ENCODE measurements at regions not wholly inside any gene's neighbourhood (a gene's known extent, or its start where the extent isn't known, plus 50 kb on each side); places are given as distances from the start of the nearest gene placed in this dataset.

- TF ChIP-seq EZH2 (IDR thresholded peaks at IDR 0.05; ENCODE audit: borderline replicate concordance, insufficient read depth, low read length, poor library complexity, severe bottlenecking) (no peak), SMC3 (conservative IDR thresholded peaks at IDR 0.05; ENCODE audit: poor library complexity) (no peak), TAF1 (IDR thresholded peaks at IDR 0.05; ENCODE audit: low read depth) (no peak), POLR2AphosphoS5 (IDR thresholded peaks at IDR 0.05) (no peak), RAD21 (conservative IDR thresholded peaks at IDR 0.05) (no peak), MXI1 (conservative IDR thresholded peaks at IDR 0.05; ENCODE audit: poor library complexity, severe bottlenecking) (no peak), EP300 (conservative IDR thresholded peaks at IDR 0.05; ENCODE audit: poor library complexity, severe bottlenecking) (no peak)
- TF ChIP-seq, protein P1, sequence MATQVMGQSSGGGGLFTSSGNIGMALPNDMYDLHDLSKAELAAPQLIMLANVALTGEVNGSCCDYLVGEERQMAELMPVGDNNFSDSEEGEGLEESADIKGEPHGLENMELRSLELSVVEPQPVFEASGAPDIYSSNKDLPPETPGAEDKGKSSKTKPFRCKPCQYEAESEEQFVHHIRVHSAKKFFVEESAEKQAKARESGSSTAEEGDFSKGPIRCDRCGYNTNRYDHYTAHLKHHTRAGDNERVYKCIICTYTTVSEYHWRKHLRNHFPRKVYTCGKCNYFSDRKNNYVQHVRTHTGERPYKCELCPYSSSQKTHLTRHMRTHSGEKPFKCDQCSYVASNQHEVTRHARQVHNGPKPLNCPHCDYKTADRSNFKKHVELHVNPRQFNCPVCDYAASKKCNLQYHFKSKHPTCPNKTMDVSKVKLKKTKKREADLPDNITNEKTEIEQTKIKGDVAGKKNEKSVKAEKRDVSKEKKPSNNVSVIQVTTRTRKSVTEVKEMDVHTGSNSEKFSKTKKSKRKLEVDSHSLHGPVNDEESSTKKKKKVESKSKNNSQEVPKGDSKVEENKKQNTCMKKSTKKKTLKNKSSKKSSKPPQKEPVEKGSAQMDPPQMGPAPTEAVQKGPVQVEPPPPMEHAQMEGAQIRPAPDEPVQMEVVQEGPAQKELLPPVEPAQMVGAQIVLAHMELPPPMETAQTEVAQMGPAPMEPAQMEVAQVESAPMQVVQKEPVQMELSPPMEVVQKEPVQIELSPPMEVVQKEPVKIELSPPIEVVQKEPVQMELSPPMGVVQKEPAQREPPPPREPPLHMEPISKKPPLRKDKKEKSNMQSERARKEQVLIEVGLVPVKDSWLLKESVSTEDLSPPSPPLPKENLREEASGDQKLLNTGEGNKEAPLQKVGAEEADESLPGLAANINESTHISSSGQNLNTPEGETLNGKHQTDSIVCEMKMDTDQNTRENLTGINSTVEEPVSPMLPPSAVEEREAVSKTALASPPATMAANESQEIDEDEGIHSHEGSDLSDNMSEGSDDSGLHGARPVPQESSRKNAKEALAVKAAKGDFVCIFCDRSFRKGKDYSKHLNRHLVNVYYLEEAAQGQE (IDR thresholded peaks at IDR 0.05; ENCODE audit: borderline replicate concordance) = no peak
- TF ChIP-seq, protein P2, sequence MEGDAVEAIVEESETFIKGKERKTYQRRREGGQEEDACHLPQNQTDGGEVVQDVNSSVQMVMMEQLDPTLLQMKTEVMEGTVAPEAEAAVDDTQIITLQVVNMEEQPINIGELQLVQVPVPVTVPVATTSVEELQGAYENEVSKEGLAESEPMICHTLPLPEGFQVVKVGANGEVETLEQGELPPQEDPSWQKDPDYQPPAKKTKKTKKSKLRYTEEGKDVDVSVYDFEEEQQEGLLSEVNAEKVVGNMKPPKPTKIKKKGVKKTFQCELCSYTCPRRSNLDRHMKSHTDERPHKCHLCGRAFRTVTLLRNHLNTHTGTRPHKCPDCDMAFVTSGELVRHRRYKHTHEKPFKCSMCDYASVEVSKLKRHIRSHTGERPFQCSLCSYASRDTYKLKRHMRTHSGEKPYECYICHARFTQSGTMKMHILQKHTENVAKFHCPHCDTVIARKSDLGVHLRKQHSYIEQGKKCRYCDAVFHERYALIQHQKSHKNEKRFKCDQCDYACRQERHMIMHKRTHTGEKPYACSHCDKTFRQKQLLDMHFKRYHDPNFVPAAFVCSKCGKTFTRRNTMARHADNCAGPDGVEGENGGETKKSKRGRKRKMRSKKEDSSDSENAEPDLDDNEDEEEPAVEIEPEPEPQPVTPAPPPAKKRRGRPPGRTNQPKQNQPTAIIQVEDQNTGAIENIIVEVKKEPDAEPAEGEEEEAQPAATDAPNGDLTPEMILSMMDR (IDR thresholded peaks at IDR 0.05; ENCODE audit: poor library complexity, severe bottlenecking) = no peak
- Histone ChIP-seq H3F3A (ENCODE audit: insufficient read depth, low read length, poor library complexity, severe bottlenecking) (no peaks in the 10 kb centered on the region), H3K79me2 (replicated peaks; ENCODE audit: insufficient read depth, low read length) (no peaks in the 10 kb centered on the region)
Measured at GRCh38 chr4:129261584-129261983, 165.6 kb downstream of the C4orf33 start.

GRCh38 chr4:129264008-129264657 lies 168.2 kb downstream of the C4orf33 start:
- H3K27ac ChIP-seq (ENCODE audit: low read length) = no peak overlapping the region
- H3F3A ChIP-seq (ENCODE audit: insufficient read depth, low read length, poor library complexity, severe bottlenecking) = no peaks in the 10 kb centered on the region
- no peak overlapping the region for H2AFZ ChIP-seq (ENCODE audit: low read depth, low read length)
- no peak overlapping the region for H3K4me3 ChIP-seq (ENCODE audit: low read length)
- no peak overlapping the region for H3K4me2 ChIP-seq (ENCODE audit: low read length)
- no peaks in the 10 kb centered on the region for H3K9me3 ChIP-seq (ENCODE audit: low read length)
- TF ChIP-seq RAD21 (conservative IDR thresholded peaks at IDR 0.05) = no peak
- TF ChIP-seq, protein P1 (IDR thresholded peaks at IDR 0.05; ENCODE audit: borderline replicate concordance) = no peak
- no peak for TF ChIP-seq MXI1 (conservative IDR thresholded peaks at IDR 0.05; ENCODE audit: poor library complexity, severe bottlenecking)
- no peak for TF ChIP-seq SMC3 (conservative IDR thresholded peaks at IDR 0.05; ENCODE audit: poor library complexity)
- no peak for TF ChIP-seq EZH2 (IDR thresholded peaks at IDR 0.05; ENCODE audit: borderline replicate concordance, insufficient read depth, low read length, poor library complexity, severe bottlenecking)
- no peak for TF ChIP-seq TAF1 (IDR thresholded peaks at IDR 0.05; ENCODE audit: low read depth)
- TF ChIP-seq, protein P2 (IDR thresholded peaks at IDR 0.05; ENCODE audit: poor library complexity, severe bottlenecking) = no peak
- no peak for TF ChIP-seq POLR2AphosphoS5 (IDR thresholded peaks at IDR 0.05)
- no peak for TF ChIP-seq EP300 (conservative IDR thresholded peaks at IDR 0.05; ENCODE audit: poor library complexity, severe bottlenecking)
- no peaks in the 10 kb centered on the region for H3K27me3 ChIP-seq (ENCODE audit: insufficient read depth, low read depth, low read length)
- no peaks in the 10 kb centered on the region for H4K20me1 ChIP-seq (ENCODE audit: insufficient read depth)
- H3K36me3 ChIP-seq (ENCODE audit: insufficient read depth, low read length) = no peaks in the 10 kb centered on the region
- H3K79me2 ChIP-seq (replicated peaks; ENCODE audit: insufficient read depth, low read length) = no peaks in the 10 kb centered on the region
- no peak overlapping the region for H3K9ac ChIP-seq (ENCODE audit: low read length)
- H3K9me2 ChIP-seq (ENCODE audit: insufficient read depth, low read length) = no peaks in the 10 kb centered on the region

More at GRCh38 chr4:129261584-129261983, 165.6 kb downstream of the C4orf33 start:
- H4K20me1 ChIP-seq (ENCODE audit: insufficient read depth) = no peaks in the 10 kb centered on the region
- no peak overlapping the region for H3K4me2 ChIP-seq (ENCODE audit: low read length)
- H3K27me3 ChIP-seq (ENCODE audit: insufficient read depth, low read depth, low read length) = no peaks in the 10 kb centered on the region
- H3K9ac ChIP-seq (ENCODE audit: low read length) = no peak overlapping the region
- no peak overlapping the region for H3K27ac ChIP-seq (ENCODE audit: low read length)
- H3K9me3 ChIP-seq (ENCODE audit: low read length) = no peaks in the 10 kb centered on the region
- H3K9me2 ChIP-seq (ENCODE audit: insufficient read depth, low read length) = no peaks in the 10 kb centered on the region
- no peaks in the 10 kb centered on the region for H3K36me3 ChIP-seq (ENCODE audit: insufficient read depth, low read length)
- no peak overlapping the region for H3K4me3 ChIP-seq (ENCODE audit: low read length)
- no peak overlapping the region for H2AFZ ChIP-seq (ENCODE audit: low read depth, low read length)

All from neural cell (in vitro differentiated cells).